GM19397 (cell line): ENCODE measurements at regions not wholly inside any gene's neighbourhood (a gene's known extent, or its start where the extent isn't known, plus 50 kb on each side); places are given as distances from the start of the nearest gene placed in this dataset.
"Not testable (repeated sequence)": the region's sequence is repeated elsewhere in the genome, so short reads cannot be mapped to it uniquely, and the experiment has no call there.

ENCODE experiments used
- ATAC-seq: cut with Tn5 transposase; IDR thresholded peaks from one replicate; pipeline ENCODE4 v1.9.1; 2021; ENCODE audit warnings: mild to moderate bottlenecking, moderate library complexity; ENCODE audit not compliant: unreplicated experiment

GRCh38 chr6:77326029-77326428 is 137.3 kb downstream of the HTR1B start:
- no peak for ATAC-seq

GRCh38 chr6:77324866-77325265 is 138.4 kb downstream of the HTR1B start:
- no peak for ATAC-seq

GRCh38 chr6:77322604-77323003 is 140.7 kb downstream of the HTR1B start:
- no peak for ATAC-seq

GRCh38 chr6:77318256-77318655 is 145.0 kb downstream of the HTR1B start:
- ATAC-seq, result no peak

GRCh38 chr6:77313595-77313994 is 149.7 kb downstream of the HTR1B start:
- ATAC-seq, result no peak

GRCh38 chr6:77299931-77300330 is 163.4 kb downstream of the HTR1B start:
- ATAC-seq, result no peak

GRCh38 chr6:77298283-77298682 is 165.0 kb downstream of the HTR1B start:
- ATAC-seq, result no peak

GRCh38 chr6:77292564-77293546 is 170.4 kb downstream of the HTR1B start:
- no peak for ATAC-seq

- ATAC-seq, result no peak
These were observed 172.5 kb downstream of the HTR1B start for GRCh38 chr6:77290798-77291197.

- ATAC-seq, result no peak
These were observed 176.8 kb downstream of the HTR1B start for GRCh38 chr6:77286541-77286940.

GRCh38 chr6:77273929-77274328 is 189.4 kb downstream of the HTR1B start:
- no peak for ATAC-seq

- no peak for ATAC-seq
These were observed 198.3 kb downstream of the HTR1B start for GRCh38 chr6:77264970-77265369.

- no peak for ATAC-seq
These were observed 200.3 kb downstream of the HTR1B start for GRCh38 chr6:77263003-77263402.

- ATAC-seq, result not testable (repeated sequence)
These were observed 211.5 kb downstream of the HTR1B start for GRCh38 chr6:77251801-77252200.

- ATAC-seq, result no peak
These were observed 213.7 kb downstream of the HTR1B start for GRCh38 chr6:77249560-77249959.

GRCh38 chr6:77245026-77245425 is 218.3 kb downstream of the HTR1B start:
- no peak for ATAC-seq

- ATAC-seq, result no peak
These were observed 231.6 kb downstream of the HTR1B start for GRCh38 chr6:77231438-77232305.

GRCh38 chr6:77228279-77228678 is 235.0 kb downstream of the HTR1B start:
- ATAC-seq, result no peak

GRCh38 chr6:77217896-77218295 is 245.4 kb downstream of the HTR1B start:
- ATAC-seq, result no peak

GRCh38 chr6:77205936-77206335 is 257.4 kb downstream of the HTR1B start:
- no peak for ATAC-seq

GRCh38 chr6:77204555-77204954 is 258.7 kb downstream of the HTR1B start:
- ATAC-seq, result no peak

GRCh38 chr6:77183447-77183846 is 279.8 kb downstream of the HTR1B start:
- no peak for ATAC-seq
